Central memory CD4-positive, alpha-beta T cell (primary cell): ENCODE measurements at regions not wholly inside any gene's neighbourhood (a gene's known extent, or its start where the extent isn't known, plus 50 kb on each side); places are given as distances from the start of the nearest gene placed in this dataset.

Experiments used
- DNase-seq: peaks from one replicate; pipeline ENCODE4 v3.0.0; 2022

- DNase-seq, result no peak
These were observed 483.3 kb downstream of the ARHGEF28 start for GRCh38 chr5:74109344-74109743.

GRCh38 chr5:74107899-74108298 is 481.9 kb downstream of the ARHGEF28 start:
- no peak for DNase-seq

GRCh38 chr5:74105126-74105780 is 479.3 kb downstream of the ARHGEF28 start:
- no peak for DNase-seq

GRCh38 chr5:74103131-74104023 is 477.4 kb downstream of the ARHGEF28 start:
- DNase-seq, result no peak

GRCh38 chr5:74100268-74100665 is 474.3 kb downstream of the ARHGEF28 start:
- no peak for DNase-seq

- DNase-seq, result no peak
These were observed 473.7 kb downstream of the ARHGEF28 start for GRCh38 chr5:74099538-74100267.

GRCh38 chr5:74098941-74099340 is 472.9 kb downstream of the ARHGEF28 start:
- DNase-seq, result no peak

GRCh38 chr5:74098456-74098855 is 472.5 kb downstream of the ARHGEF28 start:
- DNase-seq, result no peak

- no peak for DNase-seq
These were observed 470.3 kb downstream of the ARHGEF28 start for GRCh38 chr5:74096325-74096724.

GRCh38 chr5:74095871-74096270 is 469.9 kb downstream of the ARHGEF28 start:
- no peak for DNase-seq

GRCh38 chr5:74094782-74095108 is 468.7 kb downstream of the ARHGEF28 start:
- no peak for DNase-seq

GRCh38 chr5:74094096-74094781 is 468.2 kb downstream of the ARHGEF28 start:
- no peak for DNase-seq

- no peak for DNase-seq
These were observed 467.6 kb downstream of the ARHGEF28 start for GRCh38 chr5:74093561-74093960.

- DNase-seq, result no peak
These were observed 466.8 kb downstream of the ARHGEF28 start for GRCh38 chr5:74092766-74093165.

- no peak for DNase-seq
These were observed 459.8 kb downstream of the ARHGEF28 start for GRCh38 chr5:74085782-74086181.

GRCh38 chr5:74085186-74085585 is 459.2 kb downstream of the ARHGEF28 start:
- DNase-seq, result no peak

- no peak for DNase-seq
These were observed 457.2 kb downstream of the ARHGEF28 start for GRCh38 chr5:74083096-74083791.

- DNase-seq, result no peak
These were observed 456.6 kb downstream of the ARHGEF28 start for GRCh38 chr5:74082512-74083055.

GRCh38 chr5:74081126-74081525 is 455.1 kb downstream of the ARHGEF28 start:
- DNase-seq, result no peak

- no peak for DNase-seq
These were observed 454.1 kb downstream of the ARHGEF28 start for GRCh38 chr5:74079971-74080556.
